Fibroblast of mammary gland (primary cell): ENCODE measurements at regions not wholly inside any gene's neighbourhood (a gene's known extent, or its start where the extent isn't known, plus 50 kb on each side); places are given as distances from the start of the nearest gene placed in this dataset.

ENCODE experiments used
- DNase-seq: peaks from one replicate; pipeline ENCODE4 v3.0.0-alpha.2; 2010; ENCODE audit warnings: low read depth
- H3K4me3 ChIP-seq: 2 replicates; pipeline ENCODE4 v1.5.1; 2011; ENCODE audit warnings: low read depth, mild to moderate bottlenecking, low read length, moderate library complexity; ENCODE audit not compliant: control insufficient read depth
- TF ChIP-seq, protein P1 (sequence below): conservative IDR thresholded peaks from 2 replicates; pipeline ENCODE4 v1.5.1; 2011; ENCODE audit warnings: low read depth, low read length, inconsistent platforms; ENCODE audit not compliant: control insufficient read depth, insufficient read depth

DNA sequence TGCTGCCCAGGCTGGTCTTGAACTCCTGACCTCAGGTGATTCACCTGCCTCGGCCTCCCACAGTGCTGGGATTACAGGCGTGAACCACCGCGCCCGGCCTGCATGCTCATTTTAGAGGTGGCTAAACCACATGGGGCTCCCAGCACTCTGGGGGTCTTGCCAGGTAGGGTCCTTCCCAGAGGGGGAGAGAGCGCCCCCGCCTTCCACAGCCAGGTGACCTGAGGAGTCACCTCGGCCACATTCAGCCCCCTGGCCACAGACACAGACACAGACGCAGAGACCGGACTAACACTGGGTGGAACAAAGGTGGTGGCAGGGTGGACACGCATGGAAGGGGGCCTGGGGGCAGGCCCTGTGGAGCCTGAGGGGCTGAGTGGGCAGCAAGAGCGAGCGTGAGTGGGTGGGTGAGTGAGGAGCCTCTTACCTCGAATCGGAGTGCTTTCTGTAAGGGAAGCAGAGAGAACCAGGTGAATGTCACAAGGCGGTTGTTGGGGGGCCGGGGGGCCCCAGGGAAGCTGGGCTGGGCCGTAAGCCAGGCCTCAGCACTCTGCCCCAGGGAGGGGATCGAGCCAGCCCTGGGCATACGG is 80.1 kb downstream of the PTPRS start:
- TF ChIP-seq, protein P1, sequence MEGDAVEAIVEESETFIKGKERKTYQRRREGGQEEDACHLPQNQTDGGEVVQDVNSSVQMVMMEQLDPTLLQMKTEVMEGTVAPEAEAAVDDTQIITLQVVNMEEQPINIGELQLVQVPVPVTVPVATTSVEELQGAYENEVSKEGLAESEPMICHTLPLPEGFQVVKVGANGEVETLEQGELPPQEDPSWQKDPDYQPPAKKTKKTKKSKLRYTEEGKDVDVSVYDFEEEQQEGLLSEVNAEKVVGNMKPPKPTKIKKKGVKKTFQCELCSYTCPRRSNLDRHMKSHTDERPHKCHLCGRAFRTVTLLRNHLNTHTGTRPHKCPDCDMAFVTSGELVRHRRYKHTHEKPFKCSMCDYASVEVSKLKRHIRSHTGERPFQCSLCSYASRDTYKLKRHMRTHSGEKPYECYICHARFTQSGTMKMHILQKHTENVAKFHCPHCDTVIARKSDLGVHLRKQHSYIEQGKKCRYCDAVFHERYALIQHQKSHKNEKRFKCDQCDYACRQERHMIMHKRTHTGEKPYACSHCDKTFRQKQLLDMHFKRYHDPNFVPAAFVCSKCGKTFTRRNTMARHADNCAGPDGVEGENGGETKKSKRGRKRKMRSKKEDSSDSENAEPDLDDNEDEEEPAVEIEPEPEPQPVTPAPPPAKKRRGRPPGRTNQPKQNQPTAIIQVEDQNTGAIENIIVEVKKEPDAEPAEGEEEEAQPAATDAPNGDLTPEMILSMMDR = no peak
- DNase-seq = no peak
- no peak overlapping the region for H3K4me3 ChIP-seq

DNA sequence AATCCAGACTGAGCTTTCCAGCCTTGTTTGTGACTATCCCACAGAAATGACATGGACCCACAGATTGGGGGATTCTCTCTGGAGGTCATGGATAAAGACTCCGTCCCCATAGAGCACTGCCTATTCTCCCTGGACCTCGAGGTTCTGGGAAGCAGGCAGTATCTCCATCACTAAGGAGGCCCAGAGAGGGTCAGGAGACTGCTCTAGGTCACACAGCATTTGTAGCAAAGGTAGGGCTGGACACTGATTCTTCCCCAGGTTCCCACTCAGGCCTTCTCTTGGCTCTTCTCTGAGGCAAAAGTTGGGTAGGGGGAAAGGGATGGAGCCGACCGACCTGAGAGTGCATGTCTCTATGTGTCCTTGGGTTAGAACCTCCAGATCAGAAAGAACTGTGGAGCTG is 80.9 kb downstream of the PTPRS start:
- DNase-seq = no peak
- no peak overlapping the region for H3K4me3 ChIP-seq
- TF ChIP-seq, protein P1 = no peak

DNA sequence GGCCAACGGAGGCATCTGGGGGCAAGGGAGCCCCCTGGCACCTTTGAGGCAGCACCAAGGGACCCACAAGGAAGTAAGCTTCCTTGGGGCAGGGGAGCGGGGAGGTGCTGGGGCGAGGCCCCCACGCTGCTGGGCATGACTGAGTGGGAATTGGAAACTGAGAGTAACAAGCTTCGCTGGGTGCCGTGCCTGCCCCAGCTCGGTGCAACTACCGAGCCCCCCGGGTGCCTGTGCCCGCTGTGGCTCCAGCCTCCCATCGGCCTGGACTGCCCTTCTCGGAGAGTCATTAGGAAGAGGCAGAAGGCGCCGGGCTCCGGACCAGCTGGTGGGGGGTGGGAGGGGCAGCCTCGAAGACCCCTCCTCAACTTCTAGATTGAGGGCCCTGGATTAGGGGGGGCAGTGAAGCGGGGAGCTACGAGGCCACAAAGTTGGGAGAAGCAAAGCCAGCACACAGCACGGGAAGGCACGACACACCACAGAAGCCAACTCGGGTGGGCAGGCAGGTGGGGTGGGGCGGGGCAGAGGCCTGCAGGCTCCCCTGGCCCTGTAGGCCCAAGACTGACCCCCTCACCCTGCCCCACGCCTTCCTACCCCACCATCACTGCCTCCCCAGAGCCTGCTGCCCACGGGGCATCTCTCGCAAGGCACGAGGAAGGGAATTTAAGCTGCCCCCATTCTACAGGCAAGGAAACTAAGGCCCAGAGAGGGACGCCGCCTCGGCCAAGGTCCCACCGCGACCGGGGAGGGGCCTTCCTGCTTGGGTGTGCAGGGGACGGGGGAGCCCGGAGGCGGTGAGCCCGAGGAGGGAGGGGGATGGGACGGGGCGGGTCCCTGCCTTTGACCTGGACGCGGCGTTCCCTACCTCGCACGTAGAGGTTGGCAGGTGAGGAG is 83.2 kb downstream of the PTPRS start:
- no peak for DNase-seq
- TF ChIP-seq, protein P1 = no peak
- no peak overlapping the region for H3K4me3 ChIP-seq

DNA sequence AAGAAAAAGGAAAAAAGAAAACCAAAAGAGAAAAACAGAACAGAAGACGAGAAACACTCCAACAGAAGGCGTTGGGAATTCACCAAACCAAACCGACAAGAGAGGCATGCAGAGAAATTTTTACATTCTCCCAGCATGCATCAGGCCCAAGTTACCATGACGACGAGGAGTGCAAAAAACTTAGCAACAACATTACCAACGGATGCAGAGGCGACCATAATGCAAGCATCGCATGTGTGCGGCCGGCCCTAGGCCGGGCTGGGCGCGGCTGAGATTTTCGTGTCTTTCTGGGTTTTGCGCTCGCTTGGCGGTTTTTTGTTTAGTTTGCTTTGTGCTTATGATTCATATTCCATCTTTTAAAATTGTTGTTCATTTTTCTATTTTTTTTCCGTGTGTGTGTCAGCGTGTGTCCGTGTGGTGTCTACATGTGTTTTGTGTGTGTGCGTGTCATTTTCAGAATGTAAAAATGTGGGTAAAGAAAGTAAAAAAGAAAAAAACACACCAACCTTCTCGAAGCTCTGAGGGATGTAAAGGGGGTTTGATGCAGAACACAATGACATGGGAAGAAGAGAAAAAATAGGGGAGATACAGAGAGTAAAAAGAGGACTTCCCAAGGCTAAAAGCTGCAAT is 84.9 kb downstream of the PTPRS start:
- DNase-seq = no peak
- TF ChIP-seq, protein P1 = no peak
- no peak overlapping the region for H3K4me3 ChIP-seq

DNA sequence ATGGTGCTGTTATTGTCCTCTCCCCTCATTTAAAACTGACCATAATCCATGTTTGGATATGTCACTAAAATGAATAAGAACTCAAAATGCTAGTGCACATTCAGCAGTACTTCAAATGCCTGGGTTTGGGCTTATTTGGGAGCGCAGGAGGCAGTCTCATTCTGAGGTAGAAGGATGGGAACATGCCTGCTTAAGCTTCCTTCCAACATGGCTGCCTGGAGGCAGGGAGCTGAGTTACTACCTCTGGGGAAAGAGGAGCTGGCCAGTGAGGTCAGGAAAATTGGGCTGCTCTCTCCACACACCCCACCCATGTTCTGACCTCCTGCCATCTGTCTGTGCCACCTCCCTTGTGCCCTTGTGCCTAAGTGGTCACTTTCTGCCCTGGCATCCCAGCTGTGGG is 85.7 kb downstream of the PTPRS start:
- TF ChIP-seq, protein P1 = no peak
- DNase-seq = no peak
- no peak overlapping the region for H3K4me3 ChIP-seq

DNA sequence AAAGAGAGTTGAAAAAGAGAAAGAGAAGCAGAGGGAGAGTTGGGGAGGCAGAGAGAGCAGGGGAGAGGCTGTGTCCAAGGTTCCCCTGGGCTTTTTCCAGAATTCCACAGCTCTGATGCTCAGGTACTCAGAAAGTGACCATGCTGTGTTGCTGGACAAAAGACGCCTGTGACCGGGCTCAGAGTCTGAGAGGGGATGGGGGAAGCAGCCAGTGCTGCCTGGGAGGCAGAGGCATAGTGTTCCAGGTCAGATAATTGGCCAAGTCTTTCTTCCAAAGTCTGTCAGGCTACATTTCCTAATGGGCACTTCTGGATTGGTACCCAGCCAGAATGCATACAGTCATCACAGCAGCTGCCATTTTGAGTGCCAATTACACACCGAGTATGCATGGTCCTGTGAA is 86.1 kb downstream of the PTPRS start:
- no peak overlapping the region for H3K4me3 ChIP-seq
- TF ChIP-seq, protein P1 = no peak
- DNase-seq = no peak
